GM23338 (cell line): ENCODE measurements at regions not wholly inside any gene's neighbourhood (a gene's known extent, or its start where the extent isn't known, plus 50 kb on each side); places are given as distances from the start of the nearest gene placed in this dataset.

Experiments used
- ATAC-seq: fragments of 200-7000 bp; cut with Tn5 transposase; 3 replicates; pipeline ENCODE4 v1.9.1; 2020
- DNase-seq: peaks from one replicate; pipeline ENCODE4 v3.0.0-alpha.2; 2015; ENCODE audit warnings: low spot score
- H2AFZ ChIP-seq: fragments of 200-600 bp; sonication (generic); 2 replicates; pipeline ENCODE4 v1.8.0; 2016; ENCODE audit warnings: antibody characterized with exemption, mild to moderate bottlenecking, moderate library complexity
- H3F3A ChIP-seq: fragments of 200-600 bp; sonication (generic); replicated peaks from 2 replicates; pipeline ENCODE4 v1.8.0; 2017; ENCODE audit warnings: antibody characterized with exemption, mixed run types, low read depth
- H3K27ac ChIP-seq: fragments of 200-600 bp; sonication (generic); 2 replicates; pipeline ENCODE4 v1.6.1; 2016; ENCODE audit warnings: low read depth
- H3K27me3 ChIP-seq: fragments of 200-600 bp; sonication (generic); 2 replicates; pipeline ENCODE4 v1.8.0; 2016; ENCODE audit warnings: mild to moderate bottlenecking, mixed run types, moderate library complexity; ENCODE audit not compliant: insufficient read depth
- H3K36me3 ChIP-seq: fragments of 200-600 bp; sonication (generic); 2 replicates; pipeline ENCODE4 v1.8.0; 2016; ENCODE audit warnings: mild to moderate bottlenecking; ENCODE audit not compliant: insufficient read depth
- H3K4me1 ChIP-seq: fragments of 200-600 bp; sonication (generic); 2 replicates; pipeline ENCODE4 v1.8.0; 2016; ENCODE audit warnings: mild to moderate bottlenecking, moderate library complexity; ENCODE audit not compliant: insufficient read depth
- H3K4me2 ChIP-seq: fragments of 200-600 bp; sonication (generic); 2 replicates; pipeline ENCODE4 v1.7.1; 2017; ENCODE audit warnings: mixed run types
- H3K4me3 ChIP-seq: fragments of 200-600 bp; sonication (generic); 2 replicates; pipeline ENCODE4 v1.6.1; 2016; ENCODE audit warnings: mixed run types
- H3K79me2 ChIP-seq: fragments of 200-600 bp; sonication (generic); replicated peaks from 2 replicates; pipeline ENCODE4 v1.8.0; 2017; ENCODE audit warnings: mild to moderate bottlenecking; ENCODE audit not compliant: insufficient read depth
- H3K9me2 ChIP-seq: fragments of 200-600 bp; sonication (generic); 2 replicates; pipeline ENCODE4 v1.8.0; 2017; ENCODE audit not compliant: insufficient read depth
- H4K20me1 ChIP-seq: fragments of 200-600 bp; sonication (generic); replicated peaks from 2 replicates; pipeline ENCODE4 v1.8.0; 2017; ENCODE audit warnings: mild to moderate bottlenecking; ENCODE audit not compliant: insufficient read depth
- H3K27ac Mint-ChIP-seq: 2 replicates; pipeline ENCODE4 v1.8.0; 2020; ENCODE audit warnings: inconsistent platforms, mild to moderate bottlenecking, moderate library complexity, mixed read lengths
- H3K27me3 Mint-ChIP-seq: 3 replicates; pipeline ENCODE4 v1.8.0; 2022; ENCODE audit warnings: low read depth, mild to moderate bottlenecking, moderate library complexity, mixed read lengths, inconsistent platforms; ENCODE audit not compliant: insufficient read depth, poor library complexity
- H3K36me3 Mint-ChIP-seq: 3 replicates; pipeline ENCODE4 v1.8.0; 2021; ENCODE audit warnings: low read depth, mild to moderate bottlenecking, inconsistent platforms, moderate library complexity, mixed read lengths
- H3K4me1 Mint-ChIP-seq: 3 replicates; pipeline ENCODE4 v1.8.0; 2020; ENCODE audit warnings: mild to moderate bottlenecking, inconsistent platforms, mixed read lengths
- H3K4me3 Mint-ChIP-seq: 3 replicates; pipeline ENCODE4 v1.8.0; 2021; ENCODE audit warnings: moderate library complexity, mild to moderate bottlenecking, inconsistent platforms, mixed read lengths
- H3K9me3 Mint-ChIP-seq: 3 replicates; pipeline ENCODE4 v1.8.0; 2020; ENCODE audit warnings: moderate library complexity, mild to moderate bottlenecking, inconsistent platforms, mixed read lengths
- CREB1 ChIP-seq: fragments of 250-450 bp; sonication (Bioruptor Pico); IDR thresholded peaks from 2 replicates; pipeline ENCODE4 v1.5.0; 2020; ENCODE audit warnings: low read depth, mild to moderate bottlenecking, moderate library complexity
- EZH2 ChIP-seq: fragments of 200-600 bp; sonication (generic); IDR thresholded peaks from one replicate; pipeline ENCODE4 v1.8.0; 2017; ENCODE audit warnings: antibody characterized with exemption, mild to moderate bottlenecking, low read depth; ENCODE audit not compliant: unreplicated experiment
- EZH2phosphoT487 ChIP-seq: fragments of 200-600 bp; sonication (generic); IDR thresholded peaks from one replicate; pipeline ENCODE4 v1.8.1; 2018; ENCODE audit warnings: antibody characterized with exemption; ENCODE audit not compliant: unreplicated experiment
- JUNB ChIP-seq: IDR thresholded peaks from one replicate; pipeline ENCODE4 v1.6.1; 2016; ENCODE audit warnings: antibody characterized with exemption; ENCODE audit not compliant: unreplicated experiment
- POLR2AphosphoS5 ChIP-seq: IDR thresholded peaks from 2 replicates; pipeline ENCODE4 v1.6.1; 2016; ENCODE audit warnings: antibody characterized with exemption, low read depth
- STAT1 ChIP-seq: IDR thresholded peaks from one replicate; pipeline ENCODE4 v1.6.1; 2016; ENCODE audit warnings: antibody characterized with exemption; ENCODE audit not compliant: unreplicated experiment
- ZNF114 ChIP-seq: fragments of 250-450 bp; sonication (Bioruptor Pico); IDR thresholded peaks from 2 replicates; pipeline ENCODE4 v1.5.0; 2020; ENCODE audit warnings: mild to moderate bottlenecking, moderate library complexity
- TF ChIP-seq, protein P1 (sequence below): IDR thresholded peaks from one replicate; pipeline ENCODE4 v1.6.1; 2018; ENCODE audit warnings: antibody characterized with exemption; ENCODE audit not compliant: unreplicated experiment
- TF ChIP-seq, protein P2 (sequence below): fragments of 250-450 bp; sonication (Bioruptor Pico); IDR thresholded peaks from 2 replicates; pipeline ENCODE4 v1.5.0; 2020; ENCODE audit warnings: mild to moderate bottlenecking, moderate library complexity
- TF ChIP-seq, protein P3 (sequence below), 2 experiments: fragments of 200-600 bp in 1 of 2; sonication (generic) in 1 of 2; conservative IDR thresholded peaks; 2 replicates each; pipeline versions ENCODE4 v1.5.1 to v1.6.1; 2016 to 2017; ENCODE audit warnings: antibody characterized with exemption in 2 of 2, low read depth in 2 of 2, mild to moderate bottlenecking in 2 of 2, moderate library complexity in 1 of 2

DNA sequence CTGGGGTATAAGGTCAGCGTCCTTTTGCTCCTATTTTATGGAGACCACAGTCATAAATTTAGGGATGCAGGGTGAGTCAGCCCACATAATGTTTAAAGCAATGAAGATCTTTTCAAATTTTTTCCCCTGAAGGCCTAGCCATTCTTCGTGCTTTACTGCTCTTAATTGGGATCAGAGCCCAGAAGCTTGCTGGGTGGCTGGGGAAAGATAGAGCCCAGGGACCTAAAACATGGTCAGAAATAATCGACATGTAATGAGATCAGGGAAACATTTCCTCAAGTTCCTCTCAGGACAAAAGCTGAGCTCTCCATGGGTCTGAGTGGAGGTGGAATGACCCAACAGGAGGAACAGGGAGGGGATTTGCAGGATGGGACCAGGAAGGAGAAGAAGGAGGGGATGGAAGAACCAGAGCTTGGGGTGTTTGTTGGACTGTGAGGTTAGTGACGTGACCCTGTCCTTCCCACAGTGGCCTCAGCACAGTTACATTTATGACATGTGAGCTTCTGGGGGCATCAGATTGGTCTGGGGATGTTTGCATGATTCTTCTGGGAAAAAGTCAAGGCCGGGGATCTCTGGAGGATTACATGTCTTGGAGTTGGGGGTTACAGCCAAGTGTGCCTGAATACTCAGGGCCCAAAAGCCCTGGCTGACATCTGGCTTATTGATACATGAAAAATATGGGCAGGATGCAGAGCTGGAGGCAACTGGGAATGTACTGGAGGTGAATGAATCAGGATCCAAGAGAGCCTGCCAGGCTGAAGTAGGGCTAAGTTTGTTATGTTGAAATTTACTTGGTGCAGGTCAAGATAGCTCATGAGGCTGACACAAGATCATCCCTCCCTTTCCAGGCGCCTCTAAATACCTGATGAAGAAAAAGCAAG is 477.9 kb downstream of the RPS24 start:
- DNase-seq: no peak
- H3K9me3 Mint-ChIP-seq: no peaks in the 10 kb centered on the region
- no peaks in the 10 kb centered on the region for H3K27me3 ChIP-seq
- H3K4me2 ChIP-seq: no peak overlapping the region
- H4K20me1 ChIP-seq: no peaks in the 10 kb centered on the region
- no peak for ATAC-seq
- H2AFZ ChIP-seq: no peak overlapping the region
- H3K4me1 Mint-ChIP-seq: no peaks in the 10 kb centered on the region
- H3K36me3 ChIP-seq: no peaks in the 10 kb centered on the region
- H3K4me3 ChIP-seq: no peak overlapping the region
- peaks cover 5% of the 10 kb centered on the region for H3K27me3 Mint-ChIP-seq
- H3K36me3 Mint-ChIP-seq: no peaks in the 10 kb centered on the region
- no peaks in the 10 kb centered on the region for H3K79me2 ChIP-seq
- H3K9me2 ChIP-seq: no peaks in the 10 kb centered on the region
- no peak overlapping the region for H3K27ac ChIP-seq
- H3K27ac Mint-ChIP-seq: no peak overlapping the region
- no peaks in the 10 kb centered on the region for H3F3A ChIP-seq
- TF ChIP-seq, protein P1, sequence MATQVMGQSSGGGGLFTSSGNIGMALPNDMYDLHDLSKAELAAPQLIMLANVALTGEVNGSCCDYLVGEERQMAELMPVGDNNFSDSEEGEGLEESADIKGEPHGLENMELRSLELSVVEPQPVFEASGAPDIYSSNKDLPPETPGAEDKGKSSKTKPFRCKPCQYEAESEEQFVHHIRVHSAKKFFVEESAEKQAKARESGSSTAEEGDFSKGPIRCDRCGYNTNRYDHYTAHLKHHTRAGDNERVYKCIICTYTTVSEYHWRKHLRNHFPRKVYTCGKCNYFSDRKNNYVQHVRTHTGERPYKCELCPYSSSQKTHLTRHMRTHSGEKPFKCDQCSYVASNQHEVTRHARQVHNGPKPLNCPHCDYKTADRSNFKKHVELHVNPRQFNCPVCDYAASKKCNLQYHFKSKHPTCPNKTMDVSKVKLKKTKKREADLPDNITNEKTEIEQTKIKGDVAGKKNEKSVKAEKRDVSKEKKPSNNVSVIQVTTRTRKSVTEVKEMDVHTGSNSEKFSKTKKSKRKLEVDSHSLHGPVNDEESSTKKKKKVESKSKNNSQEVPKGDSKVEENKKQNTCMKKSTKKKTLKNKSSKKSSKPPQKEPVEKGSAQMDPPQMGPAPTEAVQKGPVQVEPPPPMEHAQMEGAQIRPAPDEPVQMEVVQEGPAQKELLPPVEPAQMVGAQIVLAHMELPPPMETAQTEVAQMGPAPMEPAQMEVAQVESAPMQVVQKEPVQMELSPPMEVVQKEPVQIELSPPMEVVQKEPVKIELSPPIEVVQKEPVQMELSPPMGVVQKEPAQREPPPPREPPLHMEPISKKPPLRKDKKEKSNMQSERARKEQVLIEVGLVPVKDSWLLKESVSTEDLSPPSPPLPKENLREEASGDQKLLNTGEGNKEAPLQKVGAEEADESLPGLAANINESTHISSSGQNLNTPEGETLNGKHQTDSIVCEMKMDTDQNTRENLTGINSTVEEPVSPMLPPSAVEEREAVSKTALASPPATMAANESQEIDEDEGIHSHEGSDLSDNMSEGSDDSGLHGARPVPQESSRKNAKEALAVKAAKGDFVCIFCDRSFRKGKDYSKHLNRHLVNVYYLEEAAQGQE: no peak
- TF ChIP-seq CREB1 (CRISPR knock-in tag) (no peak), STAT1 (no peak), ZNF114 (no peak), EZH2phosphoT487 (no peak), EZH2 (no peak), JUNB (no peak), POLR2AphosphoS5 (no peak)
- TF ChIP-seq, protein P2, sequence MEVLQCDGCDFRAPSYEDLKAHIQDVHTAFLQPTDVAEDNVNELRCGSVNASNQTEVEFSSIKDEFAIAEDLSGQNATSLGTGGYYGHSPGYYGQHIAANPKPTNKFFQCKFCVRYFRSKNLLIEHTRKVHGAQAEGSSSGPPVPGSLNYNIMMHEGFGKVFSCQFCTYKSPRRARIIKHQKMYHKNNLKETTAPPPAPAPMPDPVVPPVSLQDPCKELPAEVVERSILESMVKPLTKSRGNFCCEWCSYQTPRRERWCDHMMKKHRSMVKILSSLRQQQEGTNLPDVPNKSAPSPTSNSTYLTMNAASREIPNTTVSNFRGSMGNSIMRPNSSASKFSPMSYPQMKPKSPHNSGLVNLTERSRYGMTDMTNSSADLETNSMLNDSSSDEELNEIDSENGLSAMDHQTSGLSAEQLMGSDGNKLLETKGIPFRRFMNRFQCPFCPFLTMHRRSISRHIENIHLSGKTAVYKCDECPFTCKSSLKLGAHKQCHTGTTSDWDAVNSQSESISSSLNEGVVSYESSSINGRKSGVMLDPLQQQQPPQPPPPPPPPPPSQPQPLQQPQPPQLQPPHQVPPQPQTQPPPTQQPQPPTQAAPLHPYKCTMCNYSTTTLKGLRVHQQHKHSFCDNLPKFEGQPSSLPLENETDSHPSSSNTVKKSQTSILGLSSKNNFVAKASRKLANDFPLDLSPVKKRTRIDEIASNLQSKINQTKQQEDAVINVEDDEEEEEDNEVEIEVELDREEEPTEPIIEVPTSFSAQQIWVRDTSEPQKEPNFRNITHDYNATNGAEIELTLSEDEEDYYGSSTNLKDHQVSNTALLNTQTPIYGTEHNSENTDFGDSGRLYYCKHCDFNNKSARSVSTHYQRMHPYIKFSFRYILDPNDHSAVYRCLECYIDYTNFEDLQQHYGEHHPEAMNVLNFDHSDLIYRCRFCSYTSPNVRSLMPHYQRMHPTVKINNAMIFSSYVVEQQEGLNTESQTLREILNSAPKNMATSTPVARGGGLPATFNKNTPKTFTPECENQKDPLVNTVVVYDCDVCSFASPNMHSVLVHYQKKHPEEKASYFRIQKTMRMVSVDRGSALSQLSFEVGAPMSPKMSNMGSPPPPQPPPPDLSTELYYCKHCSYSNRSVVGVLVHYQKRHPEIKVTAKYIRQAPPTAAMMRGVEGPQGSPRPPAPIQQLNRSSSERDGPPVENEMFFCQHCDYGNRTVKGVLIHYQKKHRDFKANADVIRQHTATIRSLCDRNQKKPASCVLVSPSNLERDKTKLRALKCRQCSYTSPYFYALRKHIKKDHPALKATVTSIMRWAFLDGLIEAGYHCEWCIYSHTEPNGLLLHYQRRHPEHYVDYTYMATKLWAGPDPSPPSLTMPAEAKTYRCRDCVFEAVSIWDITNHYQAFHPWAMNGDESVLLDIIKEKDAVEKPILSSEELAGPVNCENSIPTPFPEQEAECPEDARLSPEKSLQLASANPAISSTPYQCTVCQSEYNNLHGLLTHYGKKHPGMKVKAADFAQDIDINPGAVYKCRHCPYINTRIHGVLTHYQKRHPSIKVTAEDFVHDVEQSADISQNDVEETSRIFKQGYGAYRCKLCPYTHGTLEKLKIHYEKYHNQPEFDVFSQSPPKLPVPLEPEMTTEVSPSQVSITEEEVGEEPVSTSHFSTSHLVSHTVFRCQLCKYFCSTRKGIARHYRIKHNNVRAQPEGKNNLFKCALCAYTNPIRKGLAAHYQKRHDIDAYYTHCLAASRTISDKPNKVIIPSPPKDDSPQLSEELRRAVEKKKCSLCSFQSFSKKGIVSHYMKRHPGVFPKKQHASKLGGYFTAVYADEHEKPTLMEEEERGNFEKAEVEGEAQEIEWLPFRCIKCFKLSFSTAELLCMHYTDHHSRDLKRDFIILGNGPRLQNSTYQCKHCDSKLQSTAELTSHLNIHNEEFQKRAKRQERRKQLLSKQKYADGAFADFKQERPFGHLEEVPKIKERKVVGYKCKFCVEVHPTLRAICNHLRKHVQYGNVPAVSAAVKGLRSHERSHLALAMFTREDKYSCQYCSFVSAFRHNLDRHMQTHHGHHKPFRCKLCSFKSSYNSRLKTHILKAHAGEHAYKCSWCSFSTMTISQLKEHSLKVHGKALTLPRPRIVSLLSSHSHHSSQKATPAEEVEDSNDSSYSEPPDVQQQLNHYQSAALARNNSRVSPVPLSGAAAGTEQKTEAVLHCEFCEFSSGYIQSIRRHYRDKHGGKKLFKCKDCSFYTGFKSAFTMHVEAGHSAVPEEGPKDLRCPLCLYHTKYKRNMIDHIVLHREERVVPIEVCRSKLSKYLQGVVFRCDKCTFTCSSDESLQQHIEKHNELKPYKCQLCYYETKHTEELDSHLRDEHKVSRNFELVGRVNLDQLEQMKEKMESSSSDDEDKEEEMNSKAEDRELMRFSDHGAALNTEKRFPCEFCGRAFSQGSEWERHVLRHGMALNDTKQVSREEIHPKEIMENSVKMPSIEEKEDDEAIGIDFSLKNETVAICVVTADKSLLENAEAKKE: no peak
- TF ChIP-seq, protein P3, sequence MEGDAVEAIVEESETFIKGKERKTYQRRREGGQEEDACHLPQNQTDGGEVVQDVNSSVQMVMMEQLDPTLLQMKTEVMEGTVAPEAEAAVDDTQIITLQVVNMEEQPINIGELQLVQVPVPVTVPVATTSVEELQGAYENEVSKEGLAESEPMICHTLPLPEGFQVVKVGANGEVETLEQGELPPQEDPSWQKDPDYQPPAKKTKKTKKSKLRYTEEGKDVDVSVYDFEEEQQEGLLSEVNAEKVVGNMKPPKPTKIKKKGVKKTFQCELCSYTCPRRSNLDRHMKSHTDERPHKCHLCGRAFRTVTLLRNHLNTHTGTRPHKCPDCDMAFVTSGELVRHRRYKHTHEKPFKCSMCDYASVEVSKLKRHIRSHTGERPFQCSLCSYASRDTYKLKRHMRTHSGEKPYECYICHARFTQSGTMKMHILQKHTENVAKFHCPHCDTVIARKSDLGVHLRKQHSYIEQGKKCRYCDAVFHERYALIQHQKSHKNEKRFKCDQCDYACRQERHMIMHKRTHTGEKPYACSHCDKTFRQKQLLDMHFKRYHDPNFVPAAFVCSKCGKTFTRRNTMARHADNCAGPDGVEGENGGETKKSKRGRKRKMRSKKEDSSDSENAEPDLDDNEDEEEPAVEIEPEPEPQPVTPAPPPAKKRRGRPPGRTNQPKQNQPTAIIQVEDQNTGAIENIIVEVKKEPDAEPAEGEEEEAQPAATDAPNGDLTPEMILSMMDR (conservative IDR thresholded peaks at IDR 0.05; ENCODE audit: low read depth in 2 of 2): no peak
- H3K4me3 Mint-ChIP-seq: no peak overlapping the region
- no peaks in the 10 kb centered on the region for H3K4me1 ChIP-seq
